Activated CD4-positive, alpha-beta memory T cell treated with anti-CD3 and anti-CD28 coated beads, Interleukin-2, amount 10 ng/mL, durations not matched to agents 7 days and 5 days (primary cell): ENCODE measurements at regions not wholly inside any gene's neighbourhood (a gene's known extent, or its start where the extent isn't known, plus 50 kb on each side); places are given as distances from the start of the nearest gene placed in this dataset.
"Not testable (repeated sequence)": the region's sequence is repeated elsewhere in the genome, so short reads cannot be mapped to it uniquely, and the experiment has no call there.

Source experiments
- CTCF ChIA-PET: fragments of 350-600 bp; sonication (Branson Sonifier 250); formaldehyde crosslinking; loops from one replicate; lab custom pipeline; 2021; ENCODE audit warnings: antibody characterized with exemption, inconsistent platforms; lab: Charles Lee
- POLR2A ChIA-PET: fragments of 350-600 bp; sonication (Branson Sonifier 250); formaldehyde crosslinking; loops from one replicate; lab custom pipeline; 2021; ENCODE audit warnings: antibody characterized with exemption; lab: Charles Lee
- DNase-seq: peaks from one replicate; pipeline ENCODE4 v3.0.0-alpha.2; 2020
- H3K27ac Mint-ChIP-seq: one replicate; pipeline ENCODE4 v1.8.0; 2021; ENCODE audit warnings: mild to moderate bottlenecking, mixed read lengths
- H3K27me3 Mint-ChIP-seq: one replicate; pipeline ENCODE4 v1.8.0; 2021; ENCODE audit warnings: mixed read lengths
- H3K36me3 Mint-ChIP-seq: one replicate; pipeline ENCODE4 v1.8.0; 2021; ENCODE audit warnings: low read depth, mixed read lengths
- H3K4me1 Mint-ChIP-seq: one replicate; pipeline ENCODE4 v1.8.0; 2021; ENCODE audit warnings: mixed read lengths
- H3K4me3 Mint-ChIP-seq: one replicate; pipeline ENCODE4 v1.8.0; 2021; ENCODE audit warnings: mild to moderate bottlenecking, mixed read lengths
- H3K9me3 Mint-ChIP-seq: one replicate; pipeline ENCODE4 v1.8.0; 2021; ENCODE audit warnings: mixed read lengths

DNA sequence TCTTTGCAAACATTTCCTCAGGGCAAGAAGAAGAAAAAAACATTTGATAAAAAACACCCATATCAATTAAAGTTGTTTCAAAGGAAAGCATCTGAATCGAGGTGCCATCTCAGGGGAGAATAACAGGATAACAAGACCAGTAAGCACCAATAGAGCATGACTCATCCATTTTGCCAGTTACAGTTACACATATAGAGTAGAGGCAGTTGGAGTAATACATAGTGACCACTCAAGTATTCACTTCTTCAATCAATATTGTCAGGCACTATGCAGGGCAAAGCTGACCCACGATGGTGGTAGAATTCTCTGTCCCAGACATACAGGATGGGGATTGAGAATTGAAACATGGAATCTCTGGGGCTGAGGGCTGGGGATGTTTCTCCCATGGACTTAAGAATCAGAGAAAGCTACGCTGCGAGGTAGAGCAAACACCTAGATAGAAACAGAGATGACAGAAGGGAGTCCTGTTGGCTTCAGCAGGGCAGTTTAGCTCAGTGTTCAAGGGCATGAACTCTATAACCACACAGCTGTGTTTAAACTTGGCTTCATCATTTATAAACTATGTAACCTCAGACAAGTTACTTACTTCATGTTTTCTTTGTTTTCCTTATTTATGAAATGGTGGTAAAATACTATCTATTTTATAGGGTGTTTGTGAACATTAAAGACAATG lies 186.4 kb upstream of the NANOGP8 start:
- H3K36me3 Mint-ChIP-seq = no peaks in the 10 kb centered on the region

DNA sequence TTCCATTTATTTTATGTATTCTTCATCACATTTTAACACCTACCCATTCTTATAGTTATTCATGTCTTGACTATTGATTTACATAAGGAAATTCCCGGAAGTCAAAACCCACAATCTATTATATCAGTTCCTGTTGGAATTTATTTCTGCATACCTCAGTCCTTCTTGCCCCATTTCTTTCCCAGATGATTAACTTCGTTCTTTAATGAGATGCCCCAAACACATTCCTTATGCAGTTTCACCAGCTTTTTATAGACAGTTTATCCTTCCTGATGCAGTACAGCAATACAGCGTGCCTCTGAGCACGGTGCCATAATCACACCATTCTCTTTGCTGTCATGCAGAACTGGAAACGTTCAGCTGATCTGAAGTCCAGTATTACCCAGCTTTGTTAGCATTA lies 175.8 kb upstream of the NANOGP8 start:
- no peak for DNase-seq
- H3K27me3 Mint-ChIP-seq = no peaks in the 10 kb centered on the region
- CTCF ChIA-PET = no interaction called here
- no peak overlapping the region for H3K27ac Mint-ChIP-seq
- POLR2A ChIA-PET = no interaction called here
- no peak overlapping the region for H3K4me3 Mint-ChIP-seq
- H3K4me1 Mint-ChIP-seq = no peaks in the 10 kb centered on the region
- H3K36me3 Mint-ChIP-seq = no peaks in the 10 kb centered on the region
- no peaks in the 10 kb centered on the region for H3K9me3 Mint-ChIP-seq

More for the DNA sequence above, 186.4 kb upstream of the NANOGP8 start:
- no peaks in the 10 kb centered on the region for H3K9me3 Mint-ChIP-seq
- ChIA-PET POLR2A (no interaction called here), CTCF (interaction anchor here (1.2 kb wide), 1 partner anchor 17 kb away, joined by 4 read pairs; no protein-coding TSS in a partner anchor)
- no peak overlapping the region for H3K4me3 Mint-ChIP-seq
- no peak overlapping the region for H3K27ac Mint-ChIP-seq
- no peaks in the 10 kb centered on the region for H3K4me1 Mint-ChIP-seq
- no peaks in the 10 kb centered on the region for H3K27me3 Mint-ChIP-seq
- DNase-seq = no peak

DNA sequence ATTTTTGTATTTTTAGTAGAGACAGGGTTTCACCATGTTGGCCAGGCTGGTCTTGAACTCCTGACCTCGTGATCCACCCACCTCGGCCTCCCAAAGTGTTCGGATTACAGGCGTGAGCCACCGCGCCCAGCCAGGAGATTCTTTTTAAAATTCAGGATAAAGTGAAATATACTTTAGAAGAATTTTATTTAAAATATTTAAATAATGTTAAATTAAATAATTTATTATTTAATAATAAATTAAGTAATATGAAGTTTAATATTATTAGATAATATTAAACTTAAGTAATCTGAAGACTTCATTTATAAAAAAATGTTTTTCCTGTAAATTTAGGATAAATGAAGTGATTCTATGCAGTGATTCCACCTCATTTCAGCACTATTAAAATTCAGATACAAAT lies 175.2 kb upstream of the NANOGP8 start:
- DNase-seq, H3K27me3 Mint-ChIP-seq, H3K36me3 Mint-ChIP-seq, H3K4me1 Mint-ChIP-seq, H3K9me3 Mint-ChIP-seq, H3K27ac Mint-ChIP-seq, H3K4me3 Mint-ChIP-seq, CTCF ChIA-PET, POLR2A ChIA-PET: not testable (repeated sequence)

- Mint-ChIP-seq H3K27ac (no peak overlapping the region), H3K4me1 (no peaks in the 10 kb centered on the region), H3K36me3 (no peaks in the 10 kb centered on the region), H3K27me3 (no peaks in the 10 kb centered on the region), H3K9me3 (no peaks in the 10 kb centered on the region), H3K4me3 (no peak overlapping the region)
- ChIA-PET CTCF (no interaction called here), POLR2A (no interaction called here)
- no peak for DNase-seq
Measured at GRCh38 chr15:35256551-35256950, 171.5 kb upstream of the NANOGP8 start.

GRCh38 chr15:35256141-35256540 lies 171.0 kb upstream of the NANOGP8 start:
- CTCF ChIA-PET = no interaction called here
- POLR2A ChIA-PET = no interaction called here
- no peaks in the 10 kb centered on the region for H3K27me3 Mint-ChIP-seq
- H3K4me1 Mint-ChIP-seq = no peaks in the 10 kb centered on the region
- H3K4me3 Mint-ChIP-seq = no peak overlapping the region
- DNase-seq = no peak
- H3K27ac Mint-ChIP-seq = no peak overlapping the region
- H3K9me3 Mint-ChIP-seq = no peaks in the 10 kb centered on the region
- H3K36me3 Mint-ChIP-seq = no peaks in the 10 kb centered on the region

DNA sequence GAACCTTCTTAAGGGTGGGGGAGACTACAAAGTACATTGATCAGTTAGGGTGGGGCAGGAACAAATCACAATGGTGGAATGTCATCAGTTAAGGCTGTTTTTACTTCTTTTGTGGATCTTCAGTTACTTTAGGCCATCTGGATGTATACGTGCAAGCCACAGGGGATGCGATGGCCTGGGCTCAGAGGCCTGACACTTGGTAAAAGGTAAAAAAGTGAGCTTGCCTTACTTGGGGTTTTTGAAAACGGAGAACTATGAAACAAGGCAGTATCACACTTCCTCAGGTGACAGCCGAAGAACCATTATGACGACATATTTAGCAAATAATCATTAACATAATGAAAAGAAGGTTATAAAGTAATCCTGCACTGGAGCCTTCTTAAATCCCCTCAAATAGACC lies 169.8 kb upstream of the NANOGP8 start:
- H3K4me1 Mint-ChIP-seq, DNase-seq, H3K9me3 Mint-ChIP-seq, H3K27me3 Mint-ChIP-seq, H3K27ac Mint-ChIP-seq, POLR2A ChIA-PET, H3K36me3 Mint-ChIP-seq, H3K4me3 Mint-ChIP-seq, CTCF ChIA-PET: not testable (repeated sequence)

- Mint-ChIP-seq H3K36me3 (no peaks in the 10 kb centered on the region), H3K4me1 (no peaks in the 10 kb centered on the region), H3K27me3 (no peaks in the 10 kb centered on the region), H3K9me3 (no peaks in the 10 kb centered on the region), H3K4me3 (no peak overlapping the region), H3K27ac (no peak overlapping the region)
- ChIA-PET CTCF (no interaction called here), POLR2A (no interaction called here)
- DNase-seq = no peak
Measured at GRCh38 chr15:35254062-35254461, 169.0 kb upstream of the NANOGP8 start.

DNA sequence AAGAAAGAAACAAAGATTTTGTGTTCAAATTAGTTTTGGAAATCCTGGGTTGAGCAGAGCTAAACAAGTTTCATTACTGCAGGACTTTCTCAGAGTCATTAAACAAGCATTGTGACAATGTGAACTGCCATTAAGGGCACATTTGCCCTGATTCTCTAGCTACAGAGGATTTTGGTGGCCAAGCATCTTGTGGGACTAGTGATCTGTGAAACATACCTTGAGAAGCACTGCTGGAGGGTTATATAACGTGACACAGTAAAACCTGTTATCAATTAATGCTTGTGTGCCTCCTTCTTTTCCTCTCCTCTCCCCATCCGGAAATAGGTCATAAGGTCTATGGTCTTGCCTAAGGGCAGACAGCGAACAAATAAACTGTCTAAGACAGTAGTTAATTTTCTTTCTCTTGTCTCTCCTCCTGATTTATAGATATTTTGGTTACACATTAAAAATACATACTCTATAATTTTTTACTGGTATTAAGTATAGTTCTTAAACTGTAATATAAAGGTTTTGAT lies 167.3 kb upstream of the NANOGP8 start:
- H3K36me3 Mint-ChIP-seq = no peaks in the 10 kb centered on the region
- no peak overlapping the region for H3K4me3 Mint-ChIP-seq
- no peaks in the 10 kb centered on the region for H3K9me3 Mint-ChIP-seq
- no peaks in the 10 kb centered on the region for H3K4me1 Mint-ChIP-seq
- DNase-seq = no peak
- POLR2A ChIA-PET = no interaction called here
- no peak overlapping the region for H3K27ac Mint-ChIP-seq
- CTCF ChIA-PET = no interaction called here
- H3K27me3 Mint-ChIP-seq = no peaks in the 10 kb centered on the region

DNA sequence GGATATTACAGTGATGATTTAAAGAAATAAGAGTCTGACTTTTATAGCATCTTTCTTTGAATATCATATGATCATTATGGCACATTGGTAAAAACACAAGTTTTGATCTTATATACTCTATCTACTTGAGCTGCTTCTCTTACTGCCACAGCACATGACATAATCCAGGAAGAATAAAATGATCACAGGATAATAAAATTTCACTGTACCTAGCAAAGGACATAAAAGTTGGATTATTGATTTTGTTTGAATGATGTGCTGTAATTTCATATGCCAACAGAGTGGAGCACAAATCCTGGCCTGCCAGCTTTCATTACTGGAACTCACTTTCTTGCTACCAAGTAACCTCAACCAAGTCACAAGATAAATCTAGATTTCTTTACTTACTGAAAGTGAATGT lies 162.1 kb upstream of the NANOGP8 start:
- ChIA-PET POLR2A (no interaction called here), CTCF (interaction anchor here (0.7 kb wide), 1 partner anchor 42 kb away, joined by 3 read pairs; no protein-coding TSS in a partner anchor)
- no peaks in the 10 kb centered on the region for H3K36me3 Mint-ChIP-seq
- DNase-seq = no peak
- H3K9me3 Mint-ChIP-seq = no peaks in the 10 kb centered on the region
- no peak overlapping the region for H3K4me3 Mint-ChIP-seq
- no peaks in the 10 kb centered on the region for H3K27me3 Mint-ChIP-seq
- no peaks in the 10 kb centered on the region for H3K4me1 Mint-ChIP-seq
- no peak overlapping the region for H3K27ac Mint-ChIP-seq

- no peak overlapping the region for H3K4me3 Mint-ChIP-seq
- CTCF ChIA-PET = interaction anchor here (0.7 kb wide), 1 partner anchor 42 kb away, joined by 3 read pairs; no protein-coding TSS in a partner anchor
Measured at GRCh38 chr15:35246451-35246850, 161.4 kb upstream of the NANOGP8 start.

GRCh38 chr15:35245681-35246080 lies 160.6 kb upstream of the NANOGP8 start:
- H3K27ac Mint-ChIP-seq, CTCF ChIA-PET, H3K4me1 Mint-ChIP-seq, H3K4me3 Mint-ChIP-seq, H3K27me3 Mint-ChIP-seq, H3K9me3 Mint-ChIP-seq, H3K36me3 Mint-ChIP-seq, POLR2A ChIA-PET, DNase-seq: not testable (repeated sequence)

More at GRCh38 chr15:35246451-35246850, 161.4 kb upstream of the NANOGP8 start:
- POLR2A ChIA-PET = no interaction called here
- H3K27me3 Mint-ChIP-seq = no peaks in the 10 kb centered on the region
- H3K9me3 Mint-ChIP-seq = no peaks in the 10 kb centered on the region
- no peaks in the 10 kb centered on the region for H3K36me3 Mint-ChIP-seq
- H3K27ac Mint-ChIP-seq = no peak overlapping the region
- H3K4me1 Mint-ChIP-seq = no peaks in the 10 kb centered on the region
- no peak for DNase-seq

- Mint-ChIP-seq H3K27ac (no peak overlapping the region), H3K4me1 (no peaks in the 10 kb centered on the region), H3K27me3 (no peaks in the 10 kb centered on the region), H3K36me3 (no peaks in the 10 kb centered on the region), H3K4me3 (no peak overlapping the region), H3K9me3 (peaks cover 2% of the 10 kb centered on the region)
- DNase-seq = no peak
- POLR2A ChIA-PET = no interaction called here
- CTCF ChIA-PET = no interaction called here
Measured at GRCh38 chr15:35244227-35244626, 159.1 kb upstream of the NANOGP8 start.

- ChIA-PET POLR2A (no interaction called here), CTCF (no interaction called here)
- no peaks in the 10 kb centered on the region for H3K27me3 Mint-ChIP-seq
- no peak overlapping the region for H3K27ac Mint-ChIP-seq
- peaks cover 2% of the 10 kb centered on the region for H3K9me3 Mint-ChIP-seq
- H3K36me3 Mint-ChIP-seq = no peaks in the 10 kb centered on the region
- no peaks in the 10 kb centered on the region for H3K4me1 Mint-ChIP-seq
- no peak for DNase-seq
- H3K4me3 Mint-ChIP-seq = no peak overlapping the region
Measured at GRCh38 chr15:35243758-35244157, 158.7 kb upstream of the NANOGP8 start.

DNA sequence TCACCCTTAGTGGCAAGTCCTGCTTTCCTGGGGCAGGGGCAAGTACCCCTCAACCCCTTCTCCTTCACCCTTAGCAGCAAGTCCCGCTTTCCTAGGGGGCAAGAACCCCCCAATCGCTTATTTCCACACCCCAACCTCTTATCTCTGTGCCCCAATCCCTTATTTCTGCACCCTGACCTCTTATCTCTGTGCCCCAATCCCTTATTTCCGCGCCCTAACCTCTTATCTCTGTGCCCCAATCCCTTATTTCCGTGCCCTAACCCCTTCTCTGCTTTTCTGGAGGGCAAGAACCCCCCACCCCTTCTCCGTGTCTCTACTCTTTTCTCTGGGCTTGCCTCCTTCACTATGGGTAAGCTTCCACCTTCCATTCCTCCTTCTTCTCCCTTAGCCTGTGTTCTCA lies 154.6 kb upstream of the NANOGP8 start:
- CTCF ChIA-PET, H3K4me1 Mint-ChIP-seq, H3K9me3 Mint-ChIP-seq, H3K27me3 Mint-ChIP-seq, H3K27ac Mint-ChIP-seq, H3K36me3 Mint-ChIP-seq, H3K4me3 Mint-ChIP-seq, POLR2A ChIA-PET, DNase-seq: not testable (repeated sequence)
